ENCODE measurements at regions not wholly inside any gene's neighbourhood (a gene's known extent, or its start where the extent isn't known, plus 50 kb on each side); places are given as distances from the start of the nearest gene placed in this dataset.

DNA sequence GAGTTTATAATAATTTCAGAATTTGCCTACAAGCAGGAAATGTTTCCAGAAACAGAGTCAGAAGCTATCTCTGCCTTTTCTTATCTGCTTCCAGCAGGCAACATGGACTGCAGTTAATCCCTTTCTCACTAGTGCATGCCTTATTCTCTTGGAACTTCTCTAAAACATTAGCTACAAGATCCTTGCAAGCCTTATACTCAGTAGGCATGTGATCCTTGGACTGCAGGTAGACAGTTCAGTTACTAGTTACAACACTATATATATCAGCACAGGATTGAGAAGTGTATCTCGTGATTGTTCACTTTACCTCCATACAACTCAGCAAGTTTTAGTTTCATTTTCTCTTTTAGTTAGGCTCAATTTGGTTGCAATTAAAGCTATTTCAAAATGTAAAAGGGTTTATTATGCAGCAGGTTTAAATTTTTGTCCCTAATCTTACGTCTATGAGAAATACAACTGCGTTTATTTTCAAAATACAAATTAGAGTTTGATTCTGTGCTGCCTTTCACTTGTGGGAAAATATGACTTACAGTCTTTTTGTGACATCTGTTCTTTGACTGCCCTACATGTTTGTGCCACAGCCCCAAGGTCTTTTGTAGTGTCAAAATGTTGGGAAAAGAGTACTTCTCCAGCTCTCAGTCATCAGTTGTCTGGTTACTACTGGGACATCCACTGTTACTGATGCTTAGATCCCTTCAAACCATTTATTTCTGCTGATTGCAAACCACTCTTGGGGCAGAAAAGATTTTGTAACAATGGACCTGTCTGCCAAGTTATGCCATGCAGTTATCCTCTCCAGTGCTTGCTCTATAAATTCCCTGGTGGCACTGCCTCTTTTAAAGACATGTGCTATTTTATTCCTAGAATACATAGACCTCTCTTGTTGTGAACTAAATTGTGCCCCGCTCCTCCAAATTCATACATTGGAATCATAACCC is 709.0 kb upstream of the FOXG1 start:
- intact Hi-C loops (cut with DNase I): no loop called here
- DNase-seq (no peak), ATAC-seq (ENCODE audit: poor library complexity) (no peak)

DNA sequence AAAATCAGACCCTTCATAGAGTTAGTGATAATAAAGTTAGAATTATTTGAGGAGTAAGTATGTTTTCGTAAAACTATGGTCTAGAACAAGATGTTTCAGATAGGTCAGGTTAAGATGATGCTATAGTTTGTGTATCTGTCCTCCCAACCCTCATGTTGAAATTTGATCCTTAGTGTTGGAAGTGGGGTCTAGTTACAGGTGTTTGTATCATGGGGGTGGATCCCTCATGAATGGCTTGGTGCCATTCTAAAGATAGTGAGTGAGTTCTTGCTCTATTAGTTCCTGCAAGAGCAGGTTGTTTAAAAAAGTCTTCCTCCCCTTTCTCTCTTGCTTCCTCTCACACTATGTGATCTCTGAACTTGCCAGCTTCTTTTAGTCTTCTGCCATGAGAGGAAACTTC is 707.3 kb upstream of the FOXG1 start:
- DNase-seq (no peak), ATAC-seq (ENCODE audit: poor library complexity) (no peak)
- intact Hi-C loops (cut with DNase I): no loop called here

DNA sequence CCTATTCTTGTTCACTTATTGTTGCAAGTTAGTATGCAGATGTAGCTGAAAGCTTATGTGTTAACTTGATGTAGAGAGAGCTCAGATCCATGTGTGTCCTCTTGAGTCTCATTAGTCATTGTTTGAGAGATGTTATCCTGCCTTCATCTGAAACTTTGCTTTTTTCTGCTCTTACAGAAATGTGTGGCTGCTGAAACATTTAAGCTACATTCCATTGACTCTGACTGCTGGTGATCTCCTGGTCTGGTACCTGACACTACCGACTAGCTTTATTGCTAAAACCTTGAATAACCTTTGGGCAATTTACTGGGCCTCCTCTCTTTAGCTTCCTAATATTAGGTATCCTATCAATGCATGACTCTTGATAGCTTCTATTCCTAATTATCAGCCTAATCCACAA is 705.6 kb upstream of the FOXG1 start:
- intact Hi-C loops (cut with DNase I): no loop called here
- ATAC-seq (ENCODE audit: poor library complexity) (no peak), DNase-seq (no peak)

DNA sequence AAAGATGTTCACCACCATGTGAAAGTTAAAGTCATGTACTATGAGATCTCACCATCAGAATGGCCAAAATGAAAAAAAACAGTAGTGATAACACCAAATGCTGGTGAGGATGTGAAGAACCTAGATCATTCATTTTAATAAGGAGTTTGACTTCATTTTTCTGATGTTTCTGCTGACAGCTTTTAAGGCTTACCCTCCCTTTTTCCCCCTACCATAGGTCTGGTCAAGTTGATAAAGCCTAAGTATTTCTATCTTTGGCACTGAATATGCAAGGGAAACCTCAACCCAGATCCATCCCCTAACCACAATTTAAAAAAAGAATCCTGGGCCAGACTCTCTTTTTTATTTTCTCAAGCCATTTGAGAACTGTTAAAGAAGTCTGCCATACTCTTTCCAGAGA is 689.6 kb upstream of the FOXG1 start:
- intact Hi-C loops (cut with DNase I): no loop called here
- ATAC-seq (ENCODE audit: poor library complexity) (no peak), DNase-seq (no peak)

DNA sequence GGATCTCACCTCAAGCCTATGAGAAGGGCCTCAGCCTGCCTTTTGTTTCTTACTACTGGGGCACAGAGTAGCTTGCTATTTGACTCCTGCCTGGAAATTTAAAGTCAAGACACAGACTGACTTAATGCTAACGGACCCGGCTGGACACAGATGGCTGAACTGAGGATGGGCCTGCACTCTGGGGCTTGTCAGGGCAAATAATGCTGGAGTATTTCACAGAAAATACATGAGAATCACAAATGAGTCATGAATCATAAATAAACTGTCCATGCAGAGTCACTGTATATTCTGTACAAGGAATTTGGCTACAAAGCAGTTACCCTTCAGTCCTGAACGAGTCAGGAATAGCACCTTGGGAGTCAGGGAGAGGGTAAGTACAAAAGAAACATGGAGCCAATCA is 683.2 kb upstream of the FOXG1 start:
- intact Hi-C loops (cut with DNase I): no loop called here
- ATAC-seq (ENCODE audit: poor library complexity) (no peak), DNase-seq (no peak)

DNA sequence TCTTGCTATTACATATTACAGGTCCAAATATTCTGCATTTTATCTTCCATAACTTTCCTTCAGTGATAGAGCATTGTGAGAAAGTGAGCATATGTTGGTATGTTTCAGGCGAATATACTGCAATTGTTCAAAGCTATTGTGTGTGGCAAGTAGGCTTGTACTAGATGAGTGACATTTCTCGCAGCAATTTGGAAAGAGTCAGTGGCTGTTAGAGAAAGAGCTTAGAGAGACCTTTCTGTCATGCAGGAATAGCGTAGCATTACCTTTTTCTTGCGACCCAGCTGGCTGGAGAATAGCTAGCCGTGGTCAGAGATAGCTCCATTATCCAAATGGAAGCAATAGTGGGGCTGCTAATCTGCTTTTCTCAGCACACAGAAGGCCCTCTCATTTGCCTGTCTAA is 678.5 kb upstream of the FOXG1 start:
- intact Hi-C loops (cut with DNase I): no loop called here
- ATAC-seq (ENCODE audit: poor library complexity) (no peak), DNase-seq (no peak)

DNA sequence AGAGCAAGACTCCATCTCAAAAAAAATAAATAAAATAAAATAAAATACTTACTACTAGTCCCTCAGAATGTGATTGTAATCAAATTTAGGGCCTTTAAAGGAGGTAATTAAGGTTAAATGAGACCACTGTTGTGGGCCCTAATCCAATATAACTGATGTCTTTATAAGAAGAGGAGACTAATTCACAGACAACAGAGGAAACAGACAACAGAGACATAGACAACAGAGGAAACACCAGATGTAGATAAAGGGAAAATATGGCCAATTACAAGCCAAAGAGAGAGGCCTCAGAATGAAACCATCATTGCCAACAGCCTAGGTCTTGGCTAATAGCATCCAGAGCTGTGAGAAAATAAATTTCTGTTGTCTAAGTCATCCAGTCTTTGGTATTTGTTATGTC is 669.0 kb upstream of the FOXG1 start:
- DNase-seq: no peak

DNA sequence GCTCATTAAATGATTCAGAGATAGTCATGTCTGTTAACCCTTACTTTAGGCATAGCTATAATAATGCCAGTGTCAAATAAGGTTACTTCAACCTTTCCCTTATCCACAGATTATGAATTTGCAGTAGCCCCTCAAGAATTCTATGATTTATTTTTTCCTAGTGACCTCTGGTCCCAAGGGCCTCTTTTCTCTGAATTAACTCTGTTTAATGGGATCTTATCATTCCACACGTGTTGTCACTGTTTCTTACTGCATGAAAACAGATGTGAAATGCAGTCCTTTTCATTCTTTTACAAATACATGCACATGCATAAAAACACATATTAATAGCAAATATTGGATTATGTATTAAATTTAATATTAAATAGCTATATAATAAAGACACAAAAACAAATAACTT is 667.7 kb upstream of the FOXG1 start:
- DNase-seq: no peak
- no peak for ATAC-seq (ENCODE audit: poor library complexity)
- intact Hi-C loops (cut with DNase I): no loop called here

More for the DNA sequence above, 669.0 kb upstream of the FOXG1 start:
- no peak for ATAC-seq (ENCODE audit: poor library complexity)
- intact Hi-C loops (cut with DNase I): no loop called here

DNA sequence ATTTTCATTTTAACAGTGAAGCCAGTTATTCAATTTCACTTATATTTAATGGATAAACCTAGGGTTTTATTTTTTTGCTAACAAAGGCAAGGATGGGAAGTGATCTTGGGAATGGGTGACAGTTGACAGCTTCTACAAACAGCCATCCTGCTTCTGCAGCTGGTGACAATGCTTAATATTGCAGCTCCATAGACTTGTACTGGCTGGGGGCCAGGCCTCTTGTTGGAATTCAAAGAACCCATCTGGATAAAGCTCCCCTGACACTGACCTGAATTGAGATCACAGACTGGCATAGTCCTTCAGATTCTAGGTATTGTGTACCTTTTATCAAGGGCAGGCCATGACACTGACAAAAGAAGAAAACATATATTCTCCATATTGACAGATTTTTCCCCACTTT is 664.6 kb upstream of the FOXG1 start:
- intact Hi-C loops (cut with DNase I): no loop called here
- DNase-seq (no peak), ATAC-seq (ENCODE audit: poor library complexity) (no peak)

DNA sequence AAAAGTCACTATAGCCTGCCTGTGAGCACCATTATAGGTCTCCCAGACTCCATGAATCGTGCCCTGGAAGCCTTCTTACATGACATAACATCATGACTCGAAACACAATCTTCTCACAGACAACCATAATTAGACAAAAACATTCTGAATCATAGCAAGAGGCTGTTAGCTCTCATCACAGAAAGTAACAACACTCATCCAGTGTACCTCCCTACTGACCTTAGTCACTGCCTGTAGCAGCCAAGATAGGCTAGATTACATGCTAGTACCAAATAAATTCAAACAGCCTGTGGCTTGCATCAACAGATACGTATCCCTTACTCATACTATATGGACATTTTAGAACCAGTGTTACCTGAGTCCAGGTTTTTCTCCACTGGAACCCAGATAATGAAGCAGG is 663.8 kb upstream of the FOXG1 start:
- ATAC-seq (ENCODE audit: poor library complexity): no peak

DNA sequence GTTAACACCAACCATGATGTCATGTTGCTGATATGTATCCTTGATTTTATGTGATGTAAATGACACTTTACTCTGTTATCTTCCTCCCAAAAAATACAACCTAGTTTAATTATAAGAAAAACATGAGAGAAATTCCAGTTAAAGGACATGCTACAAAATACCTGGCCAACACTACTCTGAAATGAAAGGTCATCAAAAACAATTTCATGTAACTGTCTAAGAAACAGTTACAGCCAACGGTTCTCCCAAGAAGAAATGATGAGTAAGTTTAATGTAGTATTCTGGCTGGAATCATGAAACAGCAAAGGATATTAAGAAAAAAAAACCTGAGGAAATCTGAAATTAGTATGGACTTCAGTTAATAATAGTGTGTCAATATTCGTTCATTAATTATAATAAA is 653.3 kb upstream of the FOXG1 start:
- DNase-seq (no peak), ATAC-seq (ENCODE audit: poor library complexity) (no peak)
- intact Hi-C loops (cut with DNase I): no loop called here

More for the DNA sequence above, 663.8 kb upstream of the FOXG1 start:
- intact Hi-C loops (cut with DNase I): no loop called here
- no peak for DNase-seq

DNA sequence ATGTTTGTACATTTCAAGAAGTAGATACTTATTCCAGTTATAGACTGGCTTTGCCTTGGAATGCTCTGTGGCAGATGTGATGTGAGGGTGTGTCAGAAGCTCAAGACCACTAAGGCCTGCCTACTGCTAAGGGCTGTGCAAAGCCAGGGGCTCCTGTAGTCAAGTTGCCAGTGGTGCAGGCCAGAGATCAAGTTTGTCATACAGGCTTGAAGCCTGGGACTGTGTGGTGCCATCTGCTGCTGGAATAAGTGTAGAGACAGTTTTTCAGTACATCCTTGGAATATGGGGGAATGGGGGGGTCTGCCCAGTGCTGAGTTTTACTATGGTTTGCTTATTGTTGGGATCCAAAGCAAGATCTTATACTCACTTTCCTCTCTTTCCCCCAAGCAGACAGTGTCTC is 649.9 kb upstream of the FOXG1 start:
- no peak for DNase-seq
- intact Hi-C loops (cut with DNase I): no loop called here
- no peak for ATAC-seq (ENCODE audit: poor library complexity)

DNA sequence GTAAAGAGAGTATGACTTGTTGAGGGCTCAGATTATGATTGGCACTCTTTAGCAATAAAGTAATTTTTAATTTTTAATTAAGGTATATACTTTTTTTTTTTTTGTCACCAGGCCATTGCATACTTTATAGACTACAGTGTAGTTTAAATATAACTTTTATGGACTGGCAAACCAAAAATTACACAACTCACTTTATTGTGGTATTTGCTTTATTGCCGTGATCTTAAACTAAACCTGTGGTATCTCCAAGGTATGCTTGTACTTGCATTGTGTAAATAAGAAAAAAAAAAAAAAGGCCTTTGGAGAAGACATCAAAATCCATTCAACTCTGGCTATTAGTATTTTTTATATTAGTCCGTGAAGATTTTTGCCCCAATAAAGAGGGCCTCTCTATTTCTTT is 646.7 kb upstream of the FOXG1 start:
- intact Hi-C loops (cut with DNase I): no loop called here
- DNase-seq: no peak
- no peak for ATAC-seq (ENCODE audit: poor library complexity)

DNA sequence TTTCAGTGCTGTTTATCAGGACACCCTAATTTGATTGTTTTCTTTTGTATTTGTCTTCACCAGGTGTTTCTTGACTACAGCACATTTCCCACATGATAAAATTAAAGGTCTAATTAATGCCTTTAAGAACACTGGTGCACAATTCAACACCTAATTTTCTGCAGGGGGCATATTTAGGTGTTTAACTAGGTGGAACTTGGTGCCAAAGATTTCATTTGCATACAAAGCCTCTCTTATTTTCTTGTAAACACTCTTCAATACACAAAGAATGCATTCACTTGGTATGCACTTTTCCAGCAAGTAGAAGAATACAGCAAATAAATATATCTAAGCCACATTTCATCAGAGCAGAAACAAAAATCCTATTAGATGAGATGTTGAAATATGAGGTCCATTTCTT is 646.2 kb upstream of the FOXG1 start:
- intact Hi-C loops (cut with DNase I): no loop called here

DNA sequence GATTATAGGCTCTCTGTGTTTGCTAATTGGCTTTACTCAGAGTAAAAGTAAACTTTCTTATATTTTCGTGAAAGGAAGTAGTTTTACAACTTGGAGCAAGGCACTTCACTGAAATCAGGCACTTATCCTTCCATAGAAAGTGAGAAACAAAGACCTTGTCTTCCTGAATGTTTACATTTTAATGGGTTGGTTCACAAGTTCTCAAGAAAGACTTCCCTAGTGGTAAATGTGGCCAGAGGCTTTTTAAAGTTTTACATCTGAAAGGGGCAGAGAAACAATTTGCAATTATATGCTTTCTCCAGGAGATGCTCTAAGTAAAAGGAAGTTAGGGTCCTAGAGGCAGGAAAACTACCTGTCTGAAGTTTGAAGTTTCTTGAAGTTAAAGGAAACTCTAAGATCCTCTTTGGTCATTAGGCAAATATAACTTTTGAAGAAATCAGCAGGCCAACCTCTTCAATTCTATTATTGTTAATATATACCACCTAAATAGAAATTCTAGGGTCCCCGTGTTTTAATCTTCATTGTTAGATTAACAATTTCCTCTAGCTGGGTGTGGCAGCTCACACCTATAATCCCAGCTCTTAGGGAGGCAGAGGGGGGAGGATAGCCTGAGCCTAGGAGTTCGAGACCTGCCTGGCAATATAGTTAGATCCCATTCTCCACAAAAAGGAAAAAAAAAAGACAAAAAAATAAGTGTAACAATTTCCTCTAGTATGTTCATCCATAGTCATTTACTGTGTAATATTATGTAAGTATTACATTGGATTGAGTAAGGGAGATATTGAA is 644.9 kb upstream of the FOXG1 start:
- DNase-seq (no peak), ATAC-seq (ENCODE audit: poor library complexity) (no peak)
- intact Hi-C loops (cut with DNase I): no loop called here

More for the DNA sequence above, 646.2 kb upstream of the FOXG1 start:
- no peak for ATAC-seq (ENCODE audit: poor library complexity)
- no peak for DNase-seq

DNA sequence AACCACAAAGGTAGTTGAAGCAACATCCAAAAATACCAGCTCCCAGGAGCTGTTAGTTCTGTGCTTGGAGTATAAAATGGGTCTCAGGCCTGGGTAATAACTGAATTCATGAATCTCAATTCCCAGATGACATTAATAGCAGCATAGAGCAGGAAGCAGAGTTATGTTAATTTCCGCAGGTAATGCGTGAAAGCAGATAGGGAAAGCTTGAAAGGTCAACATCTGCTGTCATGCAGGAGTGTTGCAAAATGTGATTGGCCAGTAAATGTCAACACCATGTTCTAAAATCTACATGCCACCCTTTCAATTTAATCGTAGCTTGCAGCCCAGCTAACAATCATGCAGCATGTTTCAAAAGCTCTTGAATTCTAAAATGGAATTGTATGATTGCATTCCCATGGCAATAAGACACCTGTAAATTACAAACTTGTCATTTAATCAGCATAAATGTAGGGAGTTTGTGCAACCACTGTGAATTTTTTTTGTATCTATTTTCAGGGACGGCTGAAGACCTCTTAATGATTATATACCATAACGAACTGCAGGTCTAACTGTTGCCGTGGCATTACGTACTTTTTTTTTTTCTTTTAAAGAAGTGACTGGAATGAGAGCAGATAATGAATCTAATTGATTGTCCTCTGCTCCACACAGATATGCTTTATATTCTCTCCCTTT is 635.8 kb upstream of the FOXG1 start:
- ATAC-seq (ENCODE audit: poor library complexity) (no peak), DNase-seq (no peak)
- intact Hi-C loops (cut with DNase I): no loop called here

DNA sequence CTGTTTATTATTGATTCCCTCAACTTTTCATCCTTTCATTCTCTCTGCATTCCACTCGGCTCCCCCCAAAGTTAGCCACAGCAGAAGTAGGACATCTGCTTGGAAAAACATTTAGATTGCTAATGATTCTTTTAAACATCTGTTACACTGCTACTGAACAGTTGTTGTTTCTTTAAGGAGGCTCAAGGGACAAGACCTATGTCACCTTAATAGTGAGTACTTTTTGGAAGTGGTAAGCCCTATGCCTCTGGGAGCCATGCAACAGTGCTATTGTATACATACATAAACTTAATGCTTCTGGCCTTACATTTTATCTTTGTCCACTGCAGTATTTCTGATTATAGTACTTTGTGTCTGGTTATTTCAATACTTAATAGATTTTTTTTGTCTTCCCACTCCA is 628.2 kb upstream of the FOXG1 start:
- ATAC-seq (ENCODE audit: poor library complexity): no peak
- no peak for DNase-seq
- intact Hi-C loops (cut with DNase I): no loop called here

DNA sequence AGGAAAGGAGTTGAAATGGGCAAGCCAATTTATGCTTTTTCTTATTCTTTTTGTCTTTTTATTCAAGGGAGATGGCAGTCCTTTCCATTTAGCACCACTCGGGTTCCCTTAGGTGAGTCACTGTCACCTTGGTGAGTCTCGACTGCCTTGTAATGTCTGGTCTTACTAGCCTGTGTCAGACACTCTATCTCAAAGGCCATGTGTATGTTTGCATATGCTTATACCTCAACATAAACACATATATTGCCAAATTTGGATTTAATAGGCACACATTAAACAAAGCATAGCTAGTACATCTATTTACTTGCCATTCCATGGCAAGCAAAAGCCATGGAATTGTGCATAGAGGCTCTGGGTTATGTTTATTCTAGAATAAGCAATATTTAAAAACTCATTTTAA is 624.9 kb upstream of the FOXG1 start:
- ATAC-seq (ENCODE audit: poor library complexity): no peak
- no peak for DNase-seq
- intact Hi-C loops (cut with DNase I): no loop called here

DNA sequence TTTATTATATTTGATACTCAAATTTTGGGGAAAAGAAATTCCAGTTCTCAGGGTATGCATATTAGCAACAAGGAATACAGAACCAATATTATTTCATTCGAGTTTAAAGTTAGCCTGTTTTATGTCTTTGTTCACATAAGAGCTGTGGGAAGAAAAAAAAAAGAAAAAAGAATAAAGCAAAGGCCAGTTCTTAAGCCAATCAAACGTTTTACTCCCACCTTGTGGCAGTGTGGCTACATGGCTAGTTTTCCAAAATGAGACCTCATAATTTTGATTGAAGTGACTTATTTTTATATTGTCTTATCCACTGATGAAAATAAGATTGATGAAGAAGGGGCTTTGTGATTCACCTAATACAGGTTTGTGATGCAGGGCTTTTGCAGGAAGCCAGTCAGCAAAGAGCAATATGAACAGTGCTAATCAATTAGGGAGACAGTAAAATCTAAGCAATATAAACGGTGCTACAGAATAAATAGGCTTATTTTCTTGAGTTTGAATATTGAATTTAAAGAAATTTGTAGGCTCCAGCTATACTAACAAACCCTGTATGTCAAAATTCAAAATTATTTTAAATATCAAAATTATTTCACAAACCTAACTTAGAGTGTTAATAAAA is 624.1 kb upstream of the FOXG1 start:
- intact Hi-C loops (cut with DNase I): no loop called here
- DNase-seq: no peak
- ATAC-seq (ENCODE audit: poor library complexity): no peak
